Psoas muscle (tissue), 7 donors: ENCODE measurements at regions not wholly inside any gene's neighbourhood (a gene's known extent, or its start where the extent isn't known, plus 50 kb on each side); places are given as distances from the start of the nearest gene placed in this dataset.

Experiments used
- ATAC-seq, 4 donors: fragments of 200-7000 bp; cut with Tn5 transposase; one replicate each; pipeline ENCODE4 v1.9.1; 2020; ENCODE audit warnings: moderate library complexity in 3 of 4, mild to moderate bottlenecking in 2 of 4
- DNase-seq, 2 donors: peaks; one replicate each; pipeline ENCODE4 v3.0.0-alpha.2; 2020
- H3K27ac ChIP-seq: fragments of 200-600 bp; one replicate; pipeline ENCODE4 v1.8.0; 2022
- H3K27me3 ChIP-seq, 3 donors: fragments of 200-600 bp in 1 of 3; one replicate each; pipeline versions ENCODE4 v1.6.1 to v1.8.0; 2013 to 2022; ENCODE audit warnings: low read length in 2 of 3, mild to moderate bottlenecking in 2 of 3, moderate library complexity in 1 of 3; ENCODE audit not compliant: insufficient read depth in 3 of 3
- H3K36me3 ChIP-seq, 2 donors: fragments of 200-600 bp in 1 of 2; one replicate each; pipeline versions ENCODE4 v1.6.1 to v1.8.0; 2013 to 2022; ENCODE audit warnings: low read depth in 1 of 2, mild to moderate bottlenecking in 1 of 2, moderate library complexity in 1 of 2; ENCODE audit not compliant: insufficient read depth in 1 of 2
- H3K4me1 ChIP-seq: fragments of 200-600 bp; one replicate; pipeline ENCODE4 v1.8.0; 2022
- H3K4me3 ChIP-seq: fragments of 200-600 bp; one replicate; pipeline ENCODE4 v1.8.0; 2022; ENCODE audit warnings: mild to moderate bottlenecking
- H3K9me3 ChIP-seq: fragments of 200-600 bp; one replicate; pipeline ENCODE4 v1.8.0; 2022
- WGBS, 3 donors: extraction: QIAGEN DNeasy Blood & Tissue Kit; methylation state at CpG; one replicate each; pipeline versions ENCODE4 v1.1.6 to v1.1.7; 2013; 5-methylcytosine and 5-hydroxymethylcytosine counted together
- intact Hi-C, 2 donors: fragments of 100-400 bp; cut with DNase I; formaldehyde crosslinking; loops; one replicate each; pipeline versions ENCODE4 v1.11.0 to v1.14.2; 2022
- TF ChIP-seq, protein P1 (sequence below): fragments of 200-600 bp; IDR thresholded peaks from one replicate; pipeline ENCODE4 v1.8.0; 2022; ENCODE audit warnings: antibody characterized with exemption
- donor health status: healthy with polysubstance abuse.
- donor health status: DM: no; HTN: no; CAD: no; lungs with moderate emphysema.
- donor health status: Bipolar disorder and iron deficiency.
- donor health status: healthy.
- donor health status: DM: yes; HTN: yes; CAD: no.
- donor health status: DM: no; HTN: no; CAD: no.
- donor health status: DM: yes; HTN: yes; CAD: no.

DNA sequence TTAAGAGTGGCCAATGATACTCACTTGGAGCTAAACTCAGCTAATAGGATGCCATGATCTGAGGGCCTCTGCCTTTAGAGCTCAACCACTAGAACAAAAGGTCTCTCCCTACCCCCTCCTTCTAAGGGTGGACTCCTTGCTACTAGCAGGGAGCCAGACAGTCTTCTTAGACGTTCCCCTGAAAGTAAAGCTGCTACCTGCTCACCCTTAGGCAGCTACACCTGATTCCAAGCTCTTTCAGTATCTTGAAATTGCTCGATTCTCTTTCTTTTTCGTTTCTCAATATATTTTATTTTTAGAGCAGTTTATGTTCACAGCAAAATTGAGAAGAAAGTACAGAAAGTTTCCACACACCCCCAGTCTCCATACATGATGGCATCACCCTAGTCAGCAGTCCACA lies 112.6 kb upstream of the KCNJ15 start:
- Histone ChIP-seq H3K27me3 (peaks cover 0 to 6% (median 0%) of the 10 kb centered on the region in 3 donors), H3K27ac (no peak overlapping the region), H3K4me3 (no peak overlapping the region), H3K36me3 (no peaks in the 10 kb centered on the region), H3K4me1 (peaks cover 2% of the 10 kb centered on the region), H3K9me3 (no peaks in the 10 kb centered on the region)
- intact Hi-C loops = no loop called here
- ATAC-seq = no peak
- no peak for DNase-seq
- TF ChIP-seq, protein P1, sequence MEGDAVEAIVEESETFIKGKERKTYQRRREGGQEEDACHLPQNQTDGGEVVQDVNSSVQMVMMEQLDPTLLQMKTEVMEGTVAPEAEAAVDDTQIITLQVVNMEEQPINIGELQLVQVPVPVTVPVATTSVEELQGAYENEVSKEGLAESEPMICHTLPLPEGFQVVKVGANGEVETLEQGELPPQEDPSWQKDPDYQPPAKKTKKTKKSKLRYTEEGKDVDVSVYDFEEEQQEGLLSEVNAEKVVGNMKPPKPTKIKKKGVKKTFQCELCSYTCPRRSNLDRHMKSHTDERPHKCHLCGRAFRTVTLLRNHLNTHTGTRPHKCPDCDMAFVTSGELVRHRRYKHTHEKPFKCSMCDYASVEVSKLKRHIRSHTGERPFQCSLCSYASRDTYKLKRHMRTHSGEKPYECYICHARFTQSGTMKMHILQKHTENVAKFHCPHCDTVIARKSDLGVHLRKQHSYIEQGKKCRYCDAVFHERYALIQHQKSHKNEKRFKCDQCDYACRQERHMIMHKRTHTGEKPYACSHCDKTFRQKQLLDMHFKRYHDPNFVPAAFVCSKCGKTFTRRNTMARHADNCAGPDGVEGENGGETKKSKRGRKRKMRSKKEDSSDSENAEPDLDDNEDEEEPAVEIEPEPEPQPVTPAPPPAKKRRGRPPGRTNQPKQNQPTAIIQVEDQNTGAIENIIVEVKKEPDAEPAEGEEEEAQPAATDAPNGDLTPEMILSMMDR = no peak
- 69 to 71% (median 71%) methylated on average over 3 of the region's 3 CpGs for WGBS, 3 donors

DNA sequence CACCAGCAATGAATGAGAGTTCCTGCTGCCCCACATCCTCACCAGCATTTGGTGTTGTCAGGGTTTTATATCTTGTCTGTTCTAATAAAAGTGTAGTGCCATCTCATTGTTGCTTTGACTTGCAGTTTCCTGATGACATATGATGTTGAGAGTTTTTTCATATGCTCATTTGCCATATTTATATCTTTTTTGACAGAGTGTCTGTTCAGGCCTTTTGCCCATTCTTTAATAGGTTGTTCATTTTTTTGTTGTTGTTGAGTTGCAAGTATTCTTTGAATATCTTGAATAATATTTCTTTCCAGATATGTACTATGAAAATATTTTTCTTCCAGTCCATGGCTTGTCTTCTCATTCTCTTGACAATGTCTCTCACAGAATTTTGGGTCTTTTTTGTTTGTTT lies 111.7 kb upstream of the KCNJ15 start:
- DNase-seq (no peak), ATAC-seq (no peak)
- Histone ChIP-seq H3K27ac (no peak overlapping the region), H3K27me3 (peaks cover 0 to 6% (median 0%) of the 10 kb centered on the region in 3 donors), H3K36me3 (no peaks in the 10 kb centered on the region), H3K9me3 (no peaks in the 10 kb centered on the region), H3K4me3 (no peak overlapping the region), H3K4me1 (peaks cover 2% of the 10 kb centered on the region)
- intact Hi-C loops = no loop called here
- TF ChIP-seq, protein P1 = no peak

DNA sequence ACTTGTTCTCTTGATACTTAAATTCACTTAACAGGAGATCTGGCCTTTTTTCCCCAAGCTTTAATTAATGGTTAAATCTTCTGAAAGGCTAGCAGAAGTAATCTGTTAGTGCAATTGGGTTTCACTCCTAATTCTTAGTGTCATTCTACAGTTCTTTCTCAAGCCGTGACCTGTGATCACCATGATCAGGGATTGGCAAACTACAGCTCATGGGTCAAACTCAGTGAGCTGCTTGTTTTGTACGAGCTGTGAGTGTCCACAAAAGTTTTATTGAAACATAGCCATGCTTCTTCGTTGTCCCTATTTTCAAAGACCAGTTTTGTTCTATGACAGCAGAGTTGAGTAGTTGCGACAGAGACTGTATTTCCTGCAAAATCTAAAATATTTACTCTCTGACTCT lies 109.4 kb upstream of the KCNJ15 start:
- Histone ChIP-seq H3K9me3 (no peaks in the 10 kb centered on the region), H3K36me3 (no peaks in the 10 kb centered on the region), H3K27ac (no peak overlapping the region), H3K4me3 (no peak overlapping the region), H3K27me3 (peaks cover 0 to 8% (median 6%) of the 10 kb centered on the region in 3 donors), H3K4me1 (no peaks in the 10 kb centered on the region)
- 68 to 75% (median 73%) methylated on average over 4 of the region's 4 CpGs for WGBS, 3 donors
- DNase-seq = no peak
- ATAC-seq = no peak
- TF ChIP-seq, protein P1 = no peak
- intact Hi-C loops = no loop called here

DNA sequence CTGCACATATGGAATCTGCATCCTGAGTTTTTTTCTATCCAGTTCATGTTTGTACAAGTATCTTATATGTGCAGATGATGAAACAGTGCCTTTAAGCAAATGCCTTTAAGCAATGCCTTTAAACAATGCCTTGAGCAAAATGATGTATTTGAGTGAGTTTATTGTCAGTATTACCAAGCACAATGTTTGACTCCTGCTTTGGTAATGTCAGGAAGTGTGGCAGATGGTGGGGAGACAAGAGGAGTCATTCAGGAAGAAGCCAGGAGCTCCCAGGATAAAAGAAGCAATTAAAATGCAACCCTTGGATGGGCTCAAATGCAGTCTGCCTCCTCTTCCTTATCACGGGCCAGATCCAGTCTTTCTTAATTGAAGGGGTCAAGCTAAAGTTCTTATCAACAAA lies 108.7 kb upstream of the KCNJ15 start:
- Histone ChIP-seq H3K36me3 (no peaks in the 10 kb centered on the region), H3K9me3 (no peaks in the 10 kb centered on the region), H3K4me1 (no peaks in the 10 kb centered on the region), H3K27ac (no peak overlapping the region), H3K4me3 (no peak overlapping the region), H3K27me3 (peaks cover 0 to 14% (median 9%) of the 10 kb centered on the region in 3 donors)
- no peak for ATAC-seq
- TF ChIP-seq, protein P1 = no peak
- WGBS, 3 donors = 33 to 52% (median 46%) methylated on average over 1 of the region's 1 CpG
- DNase-seq = no peak
- intact Hi-C loops = no loop called here

DNA sequence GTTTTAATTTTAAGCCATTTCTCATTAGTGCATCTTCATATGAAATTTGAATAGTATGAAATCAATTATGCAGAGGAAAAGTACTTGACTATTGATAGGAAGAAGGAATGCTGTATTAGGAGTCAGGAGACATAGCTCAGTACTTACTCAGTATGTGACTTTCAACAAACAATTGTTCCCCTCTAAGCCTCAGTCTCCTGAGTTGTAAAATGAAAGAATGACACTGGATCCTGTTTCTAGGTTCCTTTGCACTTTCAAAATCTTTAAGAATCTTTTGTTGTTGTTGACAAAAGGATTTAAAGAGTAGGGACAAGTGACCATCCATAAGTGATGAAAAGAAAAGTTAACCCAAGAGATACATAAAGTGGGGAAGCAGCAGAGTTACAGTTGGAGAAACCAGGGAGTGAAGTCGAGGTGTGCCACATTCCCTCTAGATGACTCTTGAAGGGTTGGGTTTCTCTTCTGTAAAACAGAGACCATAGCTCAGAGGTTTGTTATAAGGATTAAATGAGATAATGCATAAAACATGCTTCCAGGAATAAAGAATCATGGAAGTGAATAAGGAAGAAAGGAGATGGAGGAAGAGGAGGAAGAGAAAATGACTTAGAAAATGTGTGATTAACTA lies 105.7 kb upstream of the KCNJ15 start:
- Histone ChIP-seq H3K4me3 (no peak overlapping the region), H3K4me1 (no peaks in the 10 kb centered on the region), H3K27me3 (peaks cover 0 to 26% (median 9%) of the 10 kb centered on the region in 3 donors), H3K36me3 (no peaks in the 10 kb centered on the region), H3K9me3 (no peaks in the 10 kb centered on the region), H3K27ac (no peak overlapping the region)
- intact Hi-C loops = no loop called here
- no peak for DNase-seq
- ATAC-seq = no peak
- TF ChIP-seq, protein P1 = no peak
- WGBS, 3 donors = 67 to 72% (median 70%) methylated on average over 1 of the region's 1 CpG
